ENCODE measurements at regions not wholly inside any gene's neighbourhood (a gene's known extent, or its start where the extent isn't known, plus 50 kb on each side); places are given as distances from the start of the nearest gene placed in this dataset.

DNA sequence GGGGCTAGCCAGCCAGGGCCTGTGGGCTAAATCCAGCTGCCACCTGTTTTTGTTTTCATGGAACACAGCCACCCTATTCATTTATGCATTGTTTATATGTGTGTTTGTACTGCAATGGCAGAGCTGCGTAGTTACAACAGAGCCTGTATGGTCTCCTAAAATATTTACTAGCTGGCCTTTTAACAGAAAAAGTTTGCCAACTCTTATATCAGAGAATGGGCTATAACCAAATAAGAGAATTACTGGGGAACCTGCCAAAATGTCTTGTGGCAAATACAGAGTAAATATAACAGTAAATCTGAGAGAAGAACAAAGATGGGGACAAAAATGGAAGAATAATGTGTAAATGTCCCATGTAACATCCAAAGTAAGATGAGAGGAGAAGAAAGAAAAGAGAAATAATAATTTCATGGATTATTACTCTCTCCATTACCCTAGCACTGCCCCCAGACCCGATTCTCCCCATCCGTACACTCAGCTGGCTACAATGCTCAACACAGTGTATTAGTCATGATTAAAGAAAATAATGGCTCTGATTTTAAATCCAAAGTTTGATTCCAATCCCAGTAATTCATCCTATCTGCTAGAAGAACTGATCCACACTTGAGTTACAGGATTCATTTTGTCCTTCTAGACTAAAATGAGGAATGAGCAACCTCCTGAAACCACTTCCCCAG, 249.3 kb downstream of the LRATD1 start (continued):
- TF ChIP-seq TCF3 (IDR thresholded peaks at IDR 0.05; ENCODE audit: borderline replicate concordance, insufficient read depth, low read depth, low read length) (no peak), MTA2 (IDR thresholded peaks at IDR 0.05; ENCODE audit: low read depth) (no peak), CREB1 (IDR thresholded peaks at IDR 0.05; ENCODE audit: low read depth) (no peak), NBN (IDR thresholded peaks at IDR 0.05) (no peak)

DNA sequence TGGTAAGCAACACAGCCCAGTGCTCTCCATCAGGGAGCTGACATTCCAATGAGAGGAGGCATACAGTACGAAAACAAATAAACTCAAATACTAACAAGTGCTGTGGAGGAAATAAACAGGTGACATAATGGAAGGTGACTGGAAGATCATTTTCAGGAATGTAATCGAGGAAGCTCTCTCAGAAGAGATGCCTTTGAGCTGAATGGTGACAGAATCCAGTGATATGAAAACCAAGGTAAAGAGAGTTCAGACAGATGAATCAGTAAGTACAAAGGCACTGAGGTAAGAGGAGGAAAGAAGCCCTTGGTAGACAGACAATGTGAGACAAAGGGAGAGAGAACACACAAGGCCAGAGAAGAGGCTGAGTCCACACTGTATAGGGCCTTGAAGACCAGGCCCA, 252.1 kb downstream of the LRATD1 start:
- no peaks in the 10 kb centered on the region for H3K9me3 ChIP-seq (replicated peaks; ENCODE audit: control insufficient read depth, insufficient read depth, low read length)
- no peak overlapping the region for H3K4me2 ChIP-seq (ENCODE audit: control insufficient read depth, insufficient read depth)
- no TSS peak for BruUV-seq (replicated peaks)
- 29% methylated on average over 2 of the region's 2 CpGs for WGBS (ENCODE audit: insufficient coverage, insufficient replicate concordance, low lambda C conversion rate, missing lambda C conversion rate)
- SMC1A ChIA-PET (ENCODE audit: uncharacterized antibody, unreplicated experiment), result no interaction called here
- no peaks in the 10 kb centered on the region for H4K20me1 ChIP-seq (ENCODE audit: control insufficient read depth, insufficient read depth)
- CTCF ChIA-PET, result no interaction called here
- no peaks in the 10 kb centered on the region for H3K27me3 ChIP-seq (replicated peaks in 1 of 2; ENCODE audit: control insufficient read depth in 2 of 2, insufficient read depth in 2 of 2, low read length in 1 of 2)
- no peaks in the 10 kb centered on the region for H3K79me2 ChIP-seq (ENCODE audit: control insufficient read depth, insufficient read depth, low read length)
- no peaks in the 10 kb centered on the region for H3K36me3 ChIP-seq (ENCODE audit: control insufficient read depth in 2 of 2, insufficient read depth in 2 of 2, low read length in 1 of 2)
- DNase-seq (ENCODE audit: low read depth, low spot score) (no peak), ATAC-seq (no peak), FAIRE-seq (no peak)
- in situ Hi-C loops (cut with MboI) (no loop called here), intact Hi-C loops (cut with micrococcal nuclease; ENCODE audit: unreplicated experiment) (no loop called here)
- no peak overlapping the region for H3K27ac ChIP-seq (ENCODE audit: control insufficient read depth, insufficient read depth)
- no peak overlapping the region for H2AFZ ChIP-seq (ENCODE audit: control insufficient read depth, low read depth, low read length)
- H3K4me3 ChIP-seq, result no peak overlapping the region
- no peaks in the 10 kb centered on the region for H3K4me1 ChIP-seq (ENCODE audit: control insufficient read depth, insufficient read depth, low read length)
- RAD21 ChIA-PET (ENCODE audit: unreplicated experiment), result no interaction called here
- no peak overlapping the region for H3K9ac ChIP-seq (ENCODE audit: control insufficient read depth, insufficient read depth, low read length)
- POLR2A ChIA-PET, result no interaction called here
- TF ChIP-seq CTCF (IDR thresholded peaks at IDR 0.05 in 2 of 3, conservative IDR thresholded peaks at IDR 0.05 in 1 of 3; ENCODE audit: control insufficient read depth in 2 of 3, extremely low read depth in 1 of 3, insufficient read depth in 1 of 3, low read depth in 3 of 3, low read length in 3 of 3) (no peak), POLR2AphosphoS5 (IDR thresholded peaks at IDR 0.05; ENCODE audit: low read length) (no peak), RUNX3 (IDR thresholded peaks at IDR 0.05; ENCODE audit: low read length) (no peak), ESRRA (IDR thresholded peaks at IDR 0.05; ENCODE audit: low read length) (no peak), EZH2 (IDR thresholded peaks at IDR 0.05; ENCODE audit: borderline replicate concordance, control insufficient read depth, low read depth, low read length) (no peak), BMI1 (IDR thresholded peaks at IDR 0.05; ENCODE audit: borderline replicate concordance) (no peak), PML (IDR thresholded peaks at IDR 0.05; ENCODE audit: low read length) (no peak), ZBTB11 (CRISPR knock-in tag; IDR thresholded peaks at IDR 0.05) (no peak), TCF12 (IDR thresholded peaks at IDR 0.05; ENCODE audit: low read depth, low read length) (no peak), MXI1 (IDR thresholded peaks at IDR 0.05; ENCODE audit: low read depth, low read length) (no peak), HCFC1 (IDR thresholded peaks at IDR 0.05; ENCODE audit: low read length) (no peak), SMAD5 (IDR thresholded peaks at IDR 0.05; ENCODE audit: low read depth) (no peak), CBFB (IDR thresholded peaks at IDR 0.05; ENCODE audit: low read depth) (no peak), PKNOX1 (IDR thresholded peaks at IDR 0.05) (no peak), NR2C1 (IDR thresholded peaks at IDR 0.05) (no peak), FOXK2 (IDR thresholded peaks at IDR 0.05) (no peak)

Measured in GM12878 (cell line).